Transverse colon (tissue), 4 donors: ENCODE measurements at regions not wholly inside any gene's neighbourhood (a gene's known extent, or its start where the extent isn't known, plus 50 kb on each side); places are given as distances from the start of the nearest gene placed in this dataset.

Experiments used
- POLR2A ChIP-seq: fragments of 450-650 bp; IDR thresholded peaks from one replicate; pipeline ENCODE4 v1.6.1; 2016; ENCODE audit warnings: antibody characterized with exemption, mild to moderate bottlenecking, moderate library complexity
- POLR2AphosphoS5 ChIP-seq, 3 donors: sonication (generic); formaldehyde crosslinking; IDR thresholded peaks; one replicate each; pipeline ENCODE4 v1.6.1; 2016; ENCODE audit warnings: antibody characterized with exemption in 3 of 3
- TF ChIP-seq, protein P1 (sequence below), 5 experiments: fragments of 200-600 bp in 3 of 5; fragments of 450-650 bp in 2 of 5; sonication (generic) in 3 of 5; IDR thresholded peaks; 1 replicate in 2 of 5; 2 replicates in 3 of 5; pipeline ENCODE4 v1.5.1; 2016 to 2017; ENCODE audit warnings: antibody characterized with exemption in 5 of 5, inconsistent platforms in 3 of 5, mild to moderate bottlenecking in 2 of 5, moderate library complexity in 1 of 5

DNA sequence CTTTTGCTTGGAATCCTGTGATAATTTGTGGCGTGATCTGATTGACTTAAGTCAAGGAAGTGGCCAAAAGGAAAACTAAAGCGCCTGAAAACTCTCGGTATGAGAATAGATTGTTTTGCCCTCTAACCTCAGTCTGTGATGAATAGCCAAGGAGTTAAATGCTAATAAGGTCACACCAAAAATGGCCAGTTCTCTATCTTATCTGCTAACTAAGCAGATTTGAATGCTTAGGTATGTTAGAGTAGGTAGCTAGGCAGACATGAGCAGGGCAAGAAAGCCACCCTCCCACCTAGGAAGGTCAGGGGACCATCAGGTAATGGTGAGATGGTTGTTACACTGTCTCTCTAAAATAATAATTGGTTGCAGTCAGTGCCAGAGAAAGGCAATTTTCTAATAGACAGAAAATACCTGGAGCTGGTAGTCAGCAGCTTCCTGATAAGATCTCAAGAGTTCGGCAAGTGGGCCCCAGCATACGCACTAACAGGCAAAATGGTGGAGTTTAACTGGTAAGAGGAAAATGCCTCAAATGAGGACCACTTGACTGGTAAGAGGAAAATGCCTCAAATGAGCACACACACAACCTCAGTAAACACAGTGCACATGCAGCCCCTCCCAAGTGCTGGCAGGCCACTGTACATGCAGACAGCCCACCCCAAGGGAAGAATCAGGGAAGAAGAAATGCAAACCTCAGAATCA, 468.4 kb downstream of the MBD2 start:
- TF ChIP-seq, protein P1, sequence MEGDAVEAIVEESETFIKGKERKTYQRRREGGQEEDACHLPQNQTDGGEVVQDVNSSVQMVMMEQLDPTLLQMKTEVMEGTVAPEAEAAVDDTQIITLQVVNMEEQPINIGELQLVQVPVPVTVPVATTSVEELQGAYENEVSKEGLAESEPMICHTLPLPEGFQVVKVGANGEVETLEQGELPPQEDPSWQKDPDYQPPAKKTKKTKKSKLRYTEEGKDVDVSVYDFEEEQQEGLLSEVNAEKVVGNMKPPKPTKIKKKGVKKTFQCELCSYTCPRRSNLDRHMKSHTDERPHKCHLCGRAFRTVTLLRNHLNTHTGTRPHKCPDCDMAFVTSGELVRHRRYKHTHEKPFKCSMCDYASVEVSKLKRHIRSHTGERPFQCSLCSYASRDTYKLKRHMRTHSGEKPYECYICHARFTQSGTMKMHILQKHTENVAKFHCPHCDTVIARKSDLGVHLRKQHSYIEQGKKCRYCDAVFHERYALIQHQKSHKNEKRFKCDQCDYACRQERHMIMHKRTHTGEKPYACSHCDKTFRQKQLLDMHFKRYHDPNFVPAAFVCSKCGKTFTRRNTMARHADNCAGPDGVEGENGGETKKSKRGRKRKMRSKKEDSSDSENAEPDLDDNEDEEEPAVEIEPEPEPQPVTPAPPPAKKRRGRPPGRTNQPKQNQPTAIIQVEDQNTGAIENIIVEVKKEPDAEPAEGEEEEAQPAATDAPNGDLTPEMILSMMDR (IDR thresholded peaks at IDR 0.05) = no peak
- TF ChIP-seq POLR2AphosphoS5 (IDR thresholded peaks at IDR 0.05) = no peak
- no peak for TF ChIP-seq POLR2A
